B cell (primary cell): ENCODE measurements at regions not wholly inside any gene's neighbourhood (a gene's known extent, or its start where the extent isn't known, plus 50 kb on each side); places are given as distances from the start of the nearest gene placed in this dataset.

ENCODE experiments used
- ATAC-seq: fragments of 200-7000 bp; cut with Tn5 transposase; one replicate; pipeline ENCODE4 v1.10.0; 2021; ENCODE audit warnings: low read depth, mild to moderate bottlenecking, moderate number of reproducible peaks, moderate library complexity
- CTCF ChIA-PET: fragments of 350-600 bp; sonication (Branson Sonifier 250); formaldehyde crosslinking; loops from one replicate; lab custom pipeline; 2021; ENCODE audit warnings: antibody characterized with exemption, inconsistent platforms; lab: Charles Lee
- POLR2A ChIA-PET: fragments of 350-600 bp; sonication (Branson Sonifier 250); formaldehyde crosslinking; loops from one replicate; lab custom pipeline; 2021; ENCODE audit warnings: antibody characterized with exemption; lab: Charles Lee
- DNase-seq: peaks from one replicate; pipeline ENCODE4 v3.0.0; 2013
- H2AFZ ChIP-seq: 2 replicates; pipeline ENCODE4 v1.6.1; 2012; ENCODE audit warnings: mild to moderate bottlenecking, low read depth, low read length; ENCODE audit not compliant: insufficient read depth, poor library complexity, severe bottlenecking
- H3K27ac ChIP-seq, 2 donors: 1 replicate in 1 of 2; 2 replicates in 1 of 2; pipeline ENCODE4 v1.5.1; 2012 to 2013; ENCODE audit warnings: low read length in 2 of 2, mild to moderate bottlenecking in 2 of 2, moderate library complexity in 1 of 2
- H3K27me3 ChIP-seq, 4 experiments: fragments of 200-600 bp in 1 of 4; sonication (generic) in 1 of 4; replicated peaks in 1 of 4; 1 replicate in 2 of 4; 2 replicates in 2 of 4; pipeline versions ENCODE4 v1.6.1 to v1.7.0; 2013 to 2016; ENCODE audit warnings: low read length in 3 of 4, mild to moderate bottlenecking in 2 of 4, mixed read lengths in 1 of 4, moderate library complexity in 1 of 4; ENCODE audit not compliant: insufficient read depth in 4 of 4, control insufficient read depth in 3 of 4; ENCODE audit errors: control extremely low read depth in 1 of 4
- H3K36me3 ChIP-seq, 2 experiments: replicated peaks in 1 of 2; 1 replicate in 1 of 2; 2 replicates in 1 of 2; pipeline versions ENCODE4 v1.6.1 to v1.7.1; 2013; ENCODE audit warnings: low read length in 1 of 2; ENCODE audit not compliant: insufficient read depth in 2 of 2, control insufficient read depth in 1 of 2; ENCODE audit errors: control extremely low read depth in 1 of 2, extremely low read depth in 1 of 2
- H3K4me1 ChIP-seq, 2 donors: fragments of 200-600 bp in 1 of 2; sonication (generic) in 1 of 2; 1 replicate in 1 of 2; 2 replicates in 1 of 2; pipeline versions ENCODE4 v1.5.1 to v1.6.1; 2013 to 2017; ENCODE audit warnings: low read length in 2 of 2; ENCODE audit not compliant: control insufficient read depth in 2 of 2, insufficient read depth in 2 of 2
- H3K4me2 ChIP-seq: replicated peaks from 2 replicates; pipeline ENCODE3; 2012; ENCODE audit warnings: mild to moderate bottlenecking, low read depth, low read length; ENCODE audit not compliant: poor library complexity, severe bottlenecking
- H3K4me3 ChIP-seq, 5 experiments: fragments of 200-600 bp in 1 of 5; sonication (generic) in 1 of 5; 1 replicate in 3 of 5; 2 replicates in 2 of 5; pipeline versions ENCODE4 v1.5.1 to v1.7.0; 2011 to 2016; ENCODE audit warnings: low read length in 4 of 5, mild to moderate bottlenecking in 4 of 5, low read depth in 2 of 5, control low read depth in 1 of 5, moderate library complexity in 1 of 5; ENCODE audit not compliant: insufficient read depth in 1 of 5; ENCODE audit errors: control extremely low read depth in 1 of 5, extremely low read depth in 1 of 5
- H3K79me2 ChIP-seq: fragments of 200-600 bp; sonication (generic); one replicate; pipeline ENCODE4 v1.6.0; 2016; ENCODE audit warnings: low read length; ENCODE audit not compliant: control insufficient read depth, insufficient read depth
- H3K9ac ChIP-seq: fragments of 200-600 bp; sonication (generic); 2 replicates; pipeline ENCODE4 v1.6.1; 2017; ENCODE audit warnings: mild to moderate bottlenecking, low read length, moderate library complexity
- H3K9me3 ChIP-seq, 3 donors: one replicate each; pipeline versions ENCODE4 v1.6.1 to v1.7.1; 2013; ENCODE audit warnings: low read length in 2 of 3; ENCODE audit not compliant: control insufficient read depth in 2 of 3, insufficient read depth in 1 of 3; ENCODE audit errors: control extremely low read depth in 1 of 3
- H4K20me1 ChIP-seq: 2 replicates; pipeline ENCODE4 v1.6.0; 2012; ENCODE audit warnings: mild to moderate bottlenecking, low read length; ENCODE audit not compliant: insufficient read depth, control insufficient read depth, poor library complexity, severe bottlenecking
- H3K27ac Mint-ChIP-seq: one replicate; pipeline ENCODE4 v1.8.0; 2021; ENCODE audit warnings: mixed read lengths
- H3K27me3 Mint-ChIP-seq: one replicate; pipeline ENCODE4 v1.8.0; 2021; ENCODE audit warnings: mixed read lengths
- H3K4me1 Mint-ChIP-seq: one replicate; pipeline ENCODE4 v1.8.0; 2021; ENCODE audit warnings: mixed read lengths
- H3K4me3 Mint-ChIP-seq: one replicate; pipeline ENCODE4 v1.8.0; 2021; ENCODE audit warnings: mixed read lengths
- H3K9me3 Mint-ChIP-seq: one replicate; pipeline ENCODE4 v1.8.0; 2022; ENCODE audit warnings: mixed read lengths; ENCODE audit not compliant: insufficient read depth
- EZH2 ChIP-seq: IDR thresholded peaks from 2 replicates; pipeline ENCODE4 v1.6.1; 2012; ENCODE audit warnings: borderline replicate concordance, low read depth, mild to moderate bottlenecking, moderate library complexity, low read length; ENCODE audit not compliant: insufficient read depth, poor library complexity, severe bottlenecking
- WGBS: methylation state at CpG from one replicate; pipeline ENCODE4 v1.1.5; 2013; ENCODE audit warnings: missing lambda C conversion rate; ENCODE audit not compliant: insufficient coverage; 5-methylcytosine and 5-hydroxymethylcytosine counted together
- intact Hi-C: fragments of 100-400 bp; cut with micrococcal nuclease; formaldehyde crosslinking; loops from one replicate; pipeline ENCODE4 v1.10.0; 2022
- TF ChIP-seq, protein P1 (sequence below): fragments of 200-600 bp; IDR thresholded peaks from one replicate; pipeline ENCODE4 v1.8.0; 2022; ENCODE audit warnings: antibody characterized with exemption, mild to moderate bottlenecking

DNA sequence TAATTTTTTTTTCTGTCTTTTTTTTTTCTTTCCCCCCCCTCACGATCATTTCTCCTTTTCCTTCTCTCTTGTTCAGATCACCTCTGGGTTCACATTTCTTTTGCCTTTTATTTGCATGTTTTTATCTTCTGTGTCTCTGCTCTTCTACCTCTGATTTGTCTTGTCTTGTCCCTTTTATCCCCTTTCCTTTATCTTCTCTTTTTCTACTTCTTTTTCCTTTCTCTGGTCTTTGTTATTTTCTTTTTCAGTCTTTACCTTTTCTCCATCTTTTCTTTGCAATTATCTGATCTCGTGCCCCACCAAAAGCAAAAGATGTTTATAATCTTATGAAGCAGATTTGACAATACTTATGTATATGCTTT lies 77.8 kb upstream of the RAP1B start:
- H3K4me2 ChIP-seq = no peak overlapping the region
- no peaks in the 10 kb centered on the region for H3K36me3 ChIP-seq
- H3K9me3 ChIP-seq = no peaks in the 10 kb centered on the region
- H3K9ac ChIP-seq = no peak overlapping the region
- ChIA-PET POLR2A (no interaction called here), CTCF (no interaction called here)
- Mint-ChIP-seq H3K27me3 (peaks cover 8% of the 10 kb centered on the region), H3K27ac (no peak overlapping the region), H3K4me3 (no peak overlapping the region), H3K9me3 (no peaks in the 10 kb centered on the region), H3K4me1 (no peaks in the 10 kb centered on the region)
- no peaks in the 10 kb centered on the region for H4K20me1 ChIP-seq
- H2AFZ ChIP-seq = no peak overlapping the region
- no peak overlapping the region for H3K27ac ChIP-seq
- H3K27me3 ChIP-seq = no peaks in the 10 kb centered on the region
- no peaks in the 10 kb centered on the region for H3K79me2 ChIP-seq
- TF ChIP-seq, protein P1, sequence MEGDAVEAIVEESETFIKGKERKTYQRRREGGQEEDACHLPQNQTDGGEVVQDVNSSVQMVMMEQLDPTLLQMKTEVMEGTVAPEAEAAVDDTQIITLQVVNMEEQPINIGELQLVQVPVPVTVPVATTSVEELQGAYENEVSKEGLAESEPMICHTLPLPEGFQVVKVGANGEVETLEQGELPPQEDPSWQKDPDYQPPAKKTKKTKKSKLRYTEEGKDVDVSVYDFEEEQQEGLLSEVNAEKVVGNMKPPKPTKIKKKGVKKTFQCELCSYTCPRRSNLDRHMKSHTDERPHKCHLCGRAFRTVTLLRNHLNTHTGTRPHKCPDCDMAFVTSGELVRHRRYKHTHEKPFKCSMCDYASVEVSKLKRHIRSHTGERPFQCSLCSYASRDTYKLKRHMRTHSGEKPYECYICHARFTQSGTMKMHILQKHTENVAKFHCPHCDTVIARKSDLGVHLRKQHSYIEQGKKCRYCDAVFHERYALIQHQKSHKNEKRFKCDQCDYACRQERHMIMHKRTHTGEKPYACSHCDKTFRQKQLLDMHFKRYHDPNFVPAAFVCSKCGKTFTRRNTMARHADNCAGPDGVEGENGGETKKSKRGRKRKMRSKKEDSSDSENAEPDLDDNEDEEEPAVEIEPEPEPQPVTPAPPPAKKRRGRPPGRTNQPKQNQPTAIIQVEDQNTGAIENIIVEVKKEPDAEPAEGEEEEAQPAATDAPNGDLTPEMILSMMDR = no peak
- no peak for TF ChIP-seq EZH2
- H3K4me1 ChIP-seq = no peaks in the 10 kb centered on the region
- 83% methylated on average over 1 of the region's 2 CpGs for WGBS
- DNase-seq (no peak), ATAC-seq (no peak)
- intact Hi-C loops = no loop called here
- no peak overlapping the region for H3K4me3 ChIP-seq

- Histone ChIP-seq H4K20me1 (no peaks in the 10 kb centered on the region), H3K4me2 (no peak overlapping the region), H3K4me1 (peaks cover 6% of the 10 kb centered on the region in 2 donors), H3K9me3 (no peaks in the 10 kb centered on the region), H3K9ac (no peak overlapping the region), H3K27ac (no peak overlapping the region), H2AFZ (no peak overlapping the region), H3K79me2 (no peaks in the 10 kb centered on the region), H3K4me3 (no peak overlapping the region), H3K27me3 (no peaks in the 10 kb centered on the region), H3K36me3 (no peaks in the 10 kb centered on the region)
- Mint-ChIP-seq H3K4me1 (peaks cover 3% of the 10 kb centered on the region), H3K27me3 (peaks cover 4% of the 10 kb centered on the region), H3K27ac (no peak overlapping the region), H3K9me3 (no peaks in the 10 kb centered on the region), H3K4me3 (no peak overlapping the region)
- no peak for DNase-seq
- ATAC-seq = no peak
- intact Hi-C loops = no loop called here
- TF ChIP-seq, protein P1 = no peak
- no peak for TF ChIP-seq EZH2
- WGBS = 80% methylated on average over 1 of the region's 5 CpGs
- ChIA-PET CTCF (no interaction called here), POLR2A (no interaction called here)
These were observed 76.6 kb upstream of the RAP1B start for GRCh38 chr12:68534108-68534507.
